Astrocyte (in vitro differentiated cells and primary cell): ENCODE measurements at regions not wholly inside any gene's neighbourhood (a gene's known extent, or its start where the extent isn't known, plus 50 kb on each side); places are given as distances from the start of the nearest gene placed in this dataset.

ENCODE experiments used
- DNase-seq: peaks from one replicate; pipeline ENCODE4 v3.0.0-alpha.2; 2010; ENCODE audit warnings: low read depth
- FAIRE-seq: peaks from 2 replicates; lab custom pipeline; 2011; peaks lifted over from hg19 to GRCh38; lab: Jason Lieb, UNC
- H2AFZ ChIP-seq: 2 replicates; pipeline ENCODE4 v1.6.0; 2012; ENCODE audit warnings: low read depth, low read length, inconsistent platforms
- H3K27ac ChIP-seq: 2 replicates; pipeline ENCODE4 v1.5.1; 2011; ENCODE audit warnings: low read depth, low read length, inconsistent platforms
- H3K27me3 ChIP-seq: 2 replicates; pipeline ENCODE4 v1.6.0; 2011; ENCODE audit warnings: low read length, inconsistent platforms; ENCODE audit not compliant: insufficient read depth
- H3K36me3 ChIP-seq: 2 replicates; pipeline ENCODE4 v1.5.1; 2011; ENCODE audit warnings: low read length, inconsistent platforms; ENCODE audit not compliant: insufficient read depth
- H3K4me1 ChIP-seq: 2 replicates; pipeline ENCODE4 v1.5.1; 2011; ENCODE audit warnings: low read length, inconsistent platforms; ENCODE audit not compliant: insufficient read depth
- H3K4me2 ChIP-seq: 2 replicates; pipeline ENCODE4 v1.6.0; 2012; ENCODE audit warnings: low read length, inconsistent platforms
- H3K4me3 ChIP-seq: 2 replicates; pipeline ENCODE4 v1.5.1; 2011; ENCODE audit warnings: low read depth, mild to moderate bottlenecking, low read length, inconsistent platforms; ENCODE audit not compliant: insufficient read depth
- H3K79me2 ChIP-seq: 2 replicates; pipeline ENCODE4 v1.6.0; 2012; ENCODE audit warnings: mild to moderate bottlenecking, low read length, inconsistent platforms; ENCODE audit not compliant: insufficient read depth
- H3K9ac ChIP-seq: 2 replicates; pipeline ENCODE4 v1.6.0; 2012; ENCODE audit warnings: mild to moderate bottlenecking, low read length, inconsistent platforms
- H3K9me3 ChIP-seq: 2 replicates; pipeline ENCODE4 v1.5.1; 2012; ENCODE audit warnings: low read depth, mild to moderate bottlenecking, low read length, inconsistent platforms; ENCODE audit not compliant: insufficient read depth
- H4K20me1 ChIP-seq: 2 replicates; pipeline ENCODE4 v1.6.0; 2012; ENCODE audit warnings: low read length, inconsistent platforms; ENCODE audit not compliant: insufficient read depth
- H3K27ac Mint-ChIP-seq: one replicate; pipeline ENCODE4 v1.8.0; 2021; ENCODE audit warnings: mild to moderate bottlenecking, mixed read lengths; ENCODE audit not compliant: unreplicated experiment
- H3K27me3 Mint-ChIP-seq: one replicate; pipeline ENCODE4 v1.8.0; 2021; ENCODE audit warnings: low read depth, mixed read lengths; ENCODE audit not compliant: unreplicated experiment
- H3K36me3 Mint-ChIP-seq: one replicate; pipeline ENCODE4 v1.8.0; 2021; ENCODE audit warnings: low read depth, mixed read lengths; ENCODE audit not compliant: unreplicated experiment
- H3K4me1 Mint-ChIP-seq: one replicate; pipeline ENCODE4 v1.8.0; 2021; ENCODE audit warnings: low read depth, mixed read lengths; ENCODE audit not compliant: unreplicated experiment
- H3K4me3 Mint-ChIP-seq: one replicate; pipeline ENCODE4 v1.8.0; 2021; ENCODE audit warnings: mild to moderate bottlenecking, moderate library complexity, mixed read lengths; ENCODE audit not compliant: unreplicated experiment
- H3K9me3 Mint-ChIP-seq: one replicate; pipeline ENCODE4 v1.8.0; 2021; ENCODE audit warnings: mild to moderate bottlenecking, mixed read lengths; ENCODE audit not compliant: unreplicated experiment
- CTCF ChIP-seq: IDR thresholded peaks from 2 replicates; pipeline ENCODE4 v1.5.1; 2011; ENCODE audit warnings: low read depth, mild to moderate bottlenecking, inconsistent platforms, low read length, moderate library complexity; ENCODE audit not compliant: insufficient read depth
- EZH2 ChIP-seq: IDR thresholded peaks from 2 replicates; pipeline ENCODE4 v1.6.1; 2012; ENCODE audit warnings: mild to moderate bottlenecking, low read length, inconsistent platforms; ENCODE audit not compliant: insufficient read depth

GRCh38 chr5:74576941-74577456, 63.5 kb downstream of the ENC1 start:
- no peak for TF ChIP-seq CTCF
- TF ChIP-seq EZH2, result no peak

GRCh38 chr5:74575741-74576538, 64.6 kb downstream of the ENC1 start:
- peaks cover 4% of the 10 kb centered on the region for H3K9me3 Mint-ChIP-seq
- no peaks in the 10 kb centered on the region for H4K20me1 ChIP-seq
- peak overlapping the region; percentile 96 for H3K27ac Mint-ChIP-seq
- no peaks in the 10 kb centered on the region for H3K36me3 Mint-ChIP-seq
- FAIRE-seq, result peak; percentile 56
- H3K4me2 ChIP-seq, result peak overlapping the region; percentile 58
- no peak overlapping the region for H2AFZ ChIP-seq
- peak overlapping the region; percentile 86 for H3K27ac ChIP-seq
- no peaks in the 10 kb centered on the region for H3K9me3 ChIP-seq
- TF ChIP-seq CTCF, result no peak
- no peak for TF ChIP-seq EZH2
- H3K4me3 Mint-ChIP-seq, result peak overlapping the region; percentile 58
- no peaks in the 10 kb centered on the region for H3K27me3 ChIP-seq
- H3K27me3 Mint-ChIP-seq, result no peaks in the 10 kb centered on the region
- no peaks in the 10 kb centered on the region for H3K36me3 ChIP-seq
- H3K4me3 ChIP-seq, result peak overlapping the region; percentile 13
- no peaks in the 10 kb centered on the region for H3K79me2 ChIP-seq
- H3K4me1 Mint-ChIP-seq, result peaks cover 53% of the 10 kb centered on the region
- H3K9ac ChIP-seq, result peak overlapping the region; percentile 62
- peaks cover 20% of the 10 kb centered on the region for H3K4me1 ChIP-seq
- peak; percentile 93 for DNase-seq

More at GRCh38 chr5:74576941-74577456, 63.5 kb downstream of the ENC1 start:
- Histone ChIP-seq H3K9me3 (no peaks in the 10 kb centered on the region), H3K27me3 (no peaks in the 10 kb centered on the region), H3K4me1 (peaks cover 20% of the 10 kb centered on the region), H3K4me3 (no peak overlapping the region), H3K79me2 (no peaks in the 10 kb centered on the region), H3K27ac (peak overlapping the region; percentile 86), H3K4me2 (peak overlapping the region; percentile 58), H3K36me3 (no peaks in the 10 kb centered on the region), H2AFZ (no peak overlapping the region), H3K9ac (peak overlapping the region; percentile 20), H4K20me1 (no peaks in the 10 kb centered on the region)
- Mint-ChIP-seq H3K27ac (peak overlapping the region; percentile 93), H3K27me3 (no peaks in the 10 kb centered on the region), H3K4me1 (peaks cover 44% of the 10 kb centered on the region), H3K9me3 (peaks cover 4% of the 10 kb centered on the region), H3K4me3 (no peak overlapping the region), H3K36me3 (no peaks in the 10 kb centered on the region)
- DNase-seq, result peak; percentile 62
- no peak for FAIRE-seq

- H3K4me3 ChIP-seq, result no peak overlapping the region
- TF ChIP-seq EZH2 (no peak), CTCF (no peak)
- H3K27me3 ChIP-seq, result no peaks in the 10 kb centered on the region
- H4K20me1 ChIP-seq, result no peaks in the 10 kb centered on the region
- peaks cover 29% of the 10 kb centered on the region for H3K4me1 Mint-ChIP-seq
- H3K36me3 Mint-ChIP-seq, result peaks cover 4% of the 10 kb centered on the region
- DNase-seq (no peak), FAIRE-seq (peak; percentile 29)
- no peak overlapping the region for H3K27ac ChIP-seq
- peaks cover 11% of the 10 kb centered on the region for H3K9me3 Mint-ChIP-seq
- no peaks in the 10 kb centered on the region for H3K36me3 ChIP-seq
- no peaks in the 10 kb centered on the region for H3K4me1 ChIP-seq
- no peak overlapping the region for H3K27ac Mint-ChIP-seq
- no peak overlapping the region for H2AFZ ChIP-seq
- H3K9ac ChIP-seq, result no peak overlapping the region
- H3K4me3 Mint-ChIP-seq, result no peak overlapping the region
- no peaks in the 10 kb centered on the region for H3K27me3 Mint-ChIP-seq
- no peak overlapping the region for H3K4me2 ChIP-seq
- H3K79me2 ChIP-seq, result no peaks in the 10 kb centered on the region
- no peaks in the 10 kb centered on the region for H3K9me3 ChIP-seq
These were observed 70.3 kb downstream of the ENC1 start for GRCh38 chr5:74570250-74570649.
